ENCODE measurements at regions not wholly inside any gene's neighbourhood (a gene's known extent, or its start where the extent isn't known, plus 50 kb on each side); places are given as distances from the start of the nearest gene placed in this dataset.

DNA sequence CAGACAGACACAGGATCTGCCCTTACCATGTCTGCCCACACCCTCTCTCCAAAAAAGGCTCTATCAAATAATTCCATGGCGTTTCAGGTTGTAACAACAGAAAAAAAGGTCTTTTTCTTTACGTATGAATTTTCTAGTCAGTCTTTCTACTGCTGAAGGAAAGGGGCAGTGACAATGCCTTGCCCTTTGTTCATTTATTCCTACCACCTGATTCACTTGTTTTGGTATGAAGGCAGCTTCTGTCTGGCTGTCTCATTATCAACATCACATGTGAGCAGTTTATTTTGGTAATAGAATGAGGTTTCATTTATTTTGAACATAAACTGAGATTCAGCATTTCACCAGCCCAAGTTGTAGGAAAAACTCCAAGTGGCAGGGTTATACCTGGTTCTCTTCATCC lies 94.3 kb upstream of the KLF7 start:
- TF ChIP-seq, protein P1, sequence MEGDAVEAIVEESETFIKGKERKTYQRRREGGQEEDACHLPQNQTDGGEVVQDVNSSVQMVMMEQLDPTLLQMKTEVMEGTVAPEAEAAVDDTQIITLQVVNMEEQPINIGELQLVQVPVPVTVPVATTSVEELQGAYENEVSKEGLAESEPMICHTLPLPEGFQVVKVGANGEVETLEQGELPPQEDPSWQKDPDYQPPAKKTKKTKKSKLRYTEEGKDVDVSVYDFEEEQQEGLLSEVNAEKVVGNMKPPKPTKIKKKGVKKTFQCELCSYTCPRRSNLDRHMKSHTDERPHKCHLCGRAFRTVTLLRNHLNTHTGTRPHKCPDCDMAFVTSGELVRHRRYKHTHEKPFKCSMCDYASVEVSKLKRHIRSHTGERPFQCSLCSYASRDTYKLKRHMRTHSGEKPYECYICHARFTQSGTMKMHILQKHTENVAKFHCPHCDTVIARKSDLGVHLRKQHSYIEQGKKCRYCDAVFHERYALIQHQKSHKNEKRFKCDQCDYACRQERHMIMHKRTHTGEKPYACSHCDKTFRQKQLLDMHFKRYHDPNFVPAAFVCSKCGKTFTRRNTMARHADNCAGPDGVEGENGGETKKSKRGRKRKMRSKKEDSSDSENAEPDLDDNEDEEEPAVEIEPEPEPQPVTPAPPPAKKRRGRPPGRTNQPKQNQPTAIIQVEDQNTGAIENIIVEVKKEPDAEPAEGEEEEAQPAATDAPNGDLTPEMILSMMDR (IDR thresholded peaks at IDR 0.05; ENCODE audit: poor library complexity), result no peak
- TF ChIP-seq EZH2 (IDR thresholded peaks at IDR 0.05; ENCODE audit: borderline replicate concordance), result no peak
- TF ChIP-seq EZH2phosphoT487 (IDR thresholded peaks at IDR 0.05; ENCODE audit: low read depth, severe bottlenecking, unreplicated experiment), result no peak
